ENCODE measurements at regions not wholly inside any gene's neighbourhood (a gene's known extent, or its start where the extent isn't known, plus 50 kb on each side); places are given as distances from the start of the nearest gene placed in this dataset.

- TF ChIP-seq POLR2A (IDR thresholded peaks at IDR 0.05) (no peak), CTCF (IDR thresholded peaks at IDR 0.05) (no peak)
Observed at GRCh38 chr10:81303656-81304055, 571.3 kb upstream of the NRG3 start.
